ENCODE measurements at regions not wholly inside any gene's neighbourhood (a gene's known extent, or its start where the extent isn't known, plus 50 kb on each side); places are given as distances from the start of the nearest gene placed in this dataset.

DNA sequence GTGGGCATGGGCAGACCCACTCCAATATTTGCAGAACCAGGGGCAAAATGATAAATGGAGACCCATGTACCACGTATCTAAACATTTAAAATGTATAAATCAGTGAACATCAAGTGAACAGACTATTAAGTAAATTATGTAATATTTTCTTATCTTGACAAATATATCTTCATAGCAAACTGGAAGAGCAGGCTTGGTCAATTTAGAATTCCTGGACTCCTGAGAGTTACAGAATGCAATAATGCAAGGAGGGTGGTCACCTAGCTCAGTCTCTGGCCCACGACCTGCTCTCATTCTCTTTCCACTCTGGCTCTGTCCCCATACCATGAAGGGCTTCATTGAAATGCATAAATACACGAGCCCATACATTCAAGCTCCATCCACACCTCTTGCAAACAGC lies 398.0 kb downstream of the ENC1 start:
- intact Hi-C loops (cut with micrococcal nuclease), result no loop called here
- Histone ChIP-seq H3K9me1 (replicated peaks; ENCODE audit: control insufficient read depth, extremely low read depth, insufficient read depth, low read length) (no peaks in the 10 kb centered on the region), H2AFZ (ENCODE audit: low read depth, low read length) (no peak overlapping the region), H3K4me2 (ENCODE audit: insufficient read depth, low read length) (no peak overlapping the region), H4K20me1 (replicated peaks; ENCODE audit: control insufficient read depth, extremely low read depth, insufficient read depth, low read length) (no peaks in the 10 kb centered on the region), H3K4me1 (ENCODE audit: control insufficient read depth, extremely low read depth, insufficient read depth, low read length) (peaks cover 8% of the 10 kb centered on the region), H3K79me2 (ENCODE audit: control insufficient read depth, insufficient read depth, low read length) (no peaks in the 10 kb centered on the region), H3K27me3 (ENCODE audit: control insufficient read depth in 2 of 2, insufficient read depth in 2 of 2, low read length in 2 of 2) (peaks cover 6 to 12% of the 10 kb centered on the region in 2 experiments), H3K9ac (replicated peaks; ENCODE audit: extremely low read depth, insufficient read depth, low read length) (no peak overlapping the region), H3K27ac (ENCODE audit: insufficient read depth, low read depth, low read length) (no peak overlapping the region), H3K4me3 (replicated peaks in 1 of 3; ENCODE audit: insufficient read depth in 1 of 3, low read depth in 1 of 3, low read length in 3 of 3) (no peak overlapping the region), H3K36me3 (ENCODE audit: control insufficient read depth in 2 of 2, extremely low read depth in 1 of 2, insufficient read depth in 2 of 2, low read length in 2 of 2) (no peaks in the 10 kb centered on the region), H3K9me3 (replicated peaks; ENCODE audit: control insufficient read depth, insufficient read depth, low read length) (no peaks in the 10 kb centered on the region)
- BruUV-seq (replicated peaks), result no TSS peak
- TF ChIP-seq GATA2 (IDR thresholded peaks at IDR 0.05; ENCODE audit: insufficient read depth, insufficient read length, low read depth, low read length) (no peak), POLR2AphosphoS5 (IDR thresholded peaks at IDR 0.05; ENCODE audit: insufficient read depth, low read depth, low read length) (no peak), FOS (IDR thresholded peaks at IDR 0.05; ENCODE audit: borderline replicate concordance, insufficient read depth, low read length) (no peak), EZH2 (IDR thresholded peaks at IDR 0.05; ENCODE audit: borderline replicate concordance, low read depth, low read length, severe bottlenecking) (no peak), JUN (IDR thresholded peaks at IDR 0.05; ENCODE audit: borderline replicate concordance, insufficient read depth, insufficient read length, low read depth) (no peak), POLR2A (IDR thresholded peaks at IDR 0.05; ENCODE audit: low read depth, low read length) (no peak), MYC (IDR thresholded peaks at IDR 0.05; ENCODE audit: low read depth, low read length) (no peak)
- TF ChIP-seq, protein P1, sequence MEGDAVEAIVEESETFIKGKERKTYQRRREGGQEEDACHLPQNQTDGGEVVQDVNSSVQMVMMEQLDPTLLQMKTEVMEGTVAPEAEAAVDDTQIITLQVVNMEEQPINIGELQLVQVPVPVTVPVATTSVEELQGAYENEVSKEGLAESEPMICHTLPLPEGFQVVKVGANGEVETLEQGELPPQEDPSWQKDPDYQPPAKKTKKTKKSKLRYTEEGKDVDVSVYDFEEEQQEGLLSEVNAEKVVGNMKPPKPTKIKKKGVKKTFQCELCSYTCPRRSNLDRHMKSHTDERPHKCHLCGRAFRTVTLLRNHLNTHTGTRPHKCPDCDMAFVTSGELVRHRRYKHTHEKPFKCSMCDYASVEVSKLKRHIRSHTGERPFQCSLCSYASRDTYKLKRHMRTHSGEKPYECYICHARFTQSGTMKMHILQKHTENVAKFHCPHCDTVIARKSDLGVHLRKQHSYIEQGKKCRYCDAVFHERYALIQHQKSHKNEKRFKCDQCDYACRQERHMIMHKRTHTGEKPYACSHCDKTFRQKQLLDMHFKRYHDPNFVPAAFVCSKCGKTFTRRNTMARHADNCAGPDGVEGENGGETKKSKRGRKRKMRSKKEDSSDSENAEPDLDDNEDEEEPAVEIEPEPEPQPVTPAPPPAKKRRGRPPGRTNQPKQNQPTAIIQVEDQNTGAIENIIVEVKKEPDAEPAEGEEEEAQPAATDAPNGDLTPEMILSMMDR (IDR thresholded peaks at IDR 0.05; ENCODE audit: extremely low read depth in 1 of 2, insufficient read depth in 1 of 2, low read depth in 1 of 2, low read length in 2 of 2), result no peak
- TF ChIP-seq, protein P2, sequence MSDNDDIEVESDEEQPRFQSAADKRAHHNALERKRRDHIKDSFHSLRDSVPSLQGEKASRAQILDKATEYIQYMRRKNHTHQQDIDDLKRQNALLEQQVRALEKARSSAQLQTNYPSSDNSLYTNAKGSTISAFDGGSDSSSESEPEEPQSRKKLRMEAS (IDR thresholded peaks at IDR 0.05; ENCODE audit: insufficient read depth, insufficient read length), result no peak
- CTCF ChIA-PET, result interaction anchor here (0.6 kb wide), 1 partner anchor 48 kb away, joined by 3 read pairs; no protein-coding TSS in a partner anchor
- DNase-seq (ENCODE audit: low read depth, low spot score), result no peak
- no peak for FAIRE-seq
- dilution Hi-C loops (cut with MboI; ENCODE audit: extremely low pct_ligation_motif_present, low sequenced_read_pairs), result no loop called here
- POLR2A ChIA-PET, result no interaction called here

All from endothelial cell of umbilical vein (primary cell).